HG03460 (cell line): ENCODE measurements at regions not wholly inside any gene's neighbourhood (a gene's known extent, or its start where the extent isn't known, plus 50 kb on each side); places are given as distances from the start of the nearest gene placed in this dataset.

ENCODE experiments used
- ATAC-seq: cut with Tn5 transposase; IDR thresholded peaks from one replicate; pipeline ENCODE4 v1.9.1; 2021; ENCODE audit not compliant: unreplicated experiment

- no peak for ATAC-seq
Observed at GRCh38 chr4:13260513-13260912, 223.6 kb downstream of the RAB28 start.

DNA sequence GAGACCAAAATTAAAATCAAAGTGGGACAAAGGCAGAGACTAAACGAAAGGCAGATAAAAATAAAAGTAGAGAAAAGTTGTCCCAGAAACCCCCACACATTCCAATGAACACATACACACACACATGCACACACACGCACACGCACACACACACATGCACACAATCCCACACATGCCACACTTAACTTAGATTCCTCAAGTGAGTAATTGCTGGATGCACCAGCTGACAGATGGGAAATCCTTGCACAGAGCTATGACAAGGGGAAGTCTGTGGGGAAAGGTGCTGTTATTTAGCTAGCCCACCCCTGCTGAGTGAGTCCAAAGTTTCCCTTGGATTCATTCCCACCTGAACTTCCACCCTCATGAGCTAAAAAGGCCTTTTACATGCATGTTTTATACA lies 233.9 kb downstream of the RAB28 start:
- no peak for ATAC-seq

- ATAC-seq = no peak
Observed at GRCh38 chr4:13248621-13249298, 235.4 kb downstream of the RAB28 start.

- no peak for ATAC-seq
Observed at GRCh38 chr4:13246107-13246506, 238.0 kb downstream of the RAB28 start.

- no peak for ATAC-seq
Observed at GRCh38 chr4:13244444-13244843, 239.7 kb downstream of the RAB28 start.

DNA sequence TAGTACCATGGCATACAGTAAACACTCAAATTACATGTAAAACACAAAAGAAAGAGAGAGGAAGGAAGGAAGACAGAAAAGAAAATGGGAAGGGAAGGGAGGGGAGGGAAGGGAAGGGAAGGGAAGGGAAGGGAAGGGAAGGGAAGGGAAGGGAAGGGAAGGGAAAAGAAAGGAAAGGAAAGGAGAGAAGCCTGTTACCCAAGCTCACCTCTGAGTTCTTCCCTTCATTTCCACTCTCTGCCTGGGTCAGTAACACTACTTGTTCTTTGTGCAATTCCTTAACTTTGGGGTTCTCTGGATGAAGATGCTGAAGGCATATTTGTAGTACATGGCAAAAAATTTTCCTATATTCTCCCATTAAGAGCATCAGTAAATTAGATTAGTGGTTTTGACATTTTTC lies 241.0 kb downstream of the RAB28 start:
- ATAC-seq = no peak

DNA sequence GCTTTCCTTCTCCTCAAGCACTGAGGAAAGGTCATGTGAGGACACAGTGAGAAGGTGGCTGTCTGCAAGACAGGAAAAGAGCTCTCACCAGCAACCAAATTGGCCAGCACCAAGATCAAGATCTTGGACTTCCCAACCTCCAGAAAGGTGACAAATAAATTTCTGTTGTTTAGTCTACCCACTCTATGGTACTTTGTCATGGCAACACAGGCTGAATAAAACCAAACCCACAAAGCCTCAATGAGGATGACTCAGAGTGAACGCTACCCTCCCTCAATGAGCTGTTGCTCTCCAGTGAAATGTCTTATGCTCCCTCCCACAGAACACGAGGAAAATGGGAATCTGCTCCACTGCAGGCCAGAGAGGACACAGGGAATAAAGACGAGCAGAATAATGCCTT lies 244.1 kb downstream of the RAB28 start:
- ATAC-seq = no peak

DNA sequence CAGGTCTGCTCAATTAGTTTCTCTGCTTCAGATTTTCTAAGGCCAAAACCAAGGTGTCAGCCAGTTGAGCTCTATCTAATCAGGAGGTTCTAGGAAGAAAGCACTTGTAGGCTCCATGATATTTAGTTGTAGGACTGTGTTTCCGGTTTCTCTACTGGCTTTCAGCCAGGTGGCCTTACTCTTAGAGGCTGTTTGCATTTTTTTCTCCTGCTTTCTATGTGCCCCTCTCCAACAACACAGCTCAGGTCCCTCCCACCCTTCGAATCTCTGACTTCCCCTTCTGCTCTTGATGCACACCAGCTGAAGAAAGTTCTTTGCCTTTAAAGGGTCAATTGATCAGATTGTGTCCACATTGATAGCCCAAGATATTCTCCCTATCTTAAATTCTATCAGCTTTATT lies 245.2 kb downstream of the RAB28 start:
- no peak for ATAC-seq

DNA sequence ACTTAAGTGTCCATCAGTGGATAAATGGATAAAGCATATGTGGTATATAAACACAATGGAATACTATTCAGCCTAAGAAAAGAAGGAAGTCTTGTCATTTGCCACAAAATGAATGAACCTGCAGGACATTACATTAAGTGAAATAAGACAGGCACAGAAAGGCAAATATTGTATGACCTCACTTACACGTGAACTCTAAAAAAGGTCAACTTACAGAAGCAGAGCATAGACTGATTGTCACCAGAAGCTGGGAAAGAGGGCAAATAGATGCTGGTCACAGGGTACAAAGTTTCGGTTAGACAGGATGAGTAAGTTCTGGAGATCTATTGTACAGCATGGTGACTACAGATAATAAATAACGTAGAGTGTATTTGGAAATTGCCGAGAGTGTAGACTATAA lies 247.7 kb downstream of the RAB28 start:
- no peak for ATAC-seq

DNA sequence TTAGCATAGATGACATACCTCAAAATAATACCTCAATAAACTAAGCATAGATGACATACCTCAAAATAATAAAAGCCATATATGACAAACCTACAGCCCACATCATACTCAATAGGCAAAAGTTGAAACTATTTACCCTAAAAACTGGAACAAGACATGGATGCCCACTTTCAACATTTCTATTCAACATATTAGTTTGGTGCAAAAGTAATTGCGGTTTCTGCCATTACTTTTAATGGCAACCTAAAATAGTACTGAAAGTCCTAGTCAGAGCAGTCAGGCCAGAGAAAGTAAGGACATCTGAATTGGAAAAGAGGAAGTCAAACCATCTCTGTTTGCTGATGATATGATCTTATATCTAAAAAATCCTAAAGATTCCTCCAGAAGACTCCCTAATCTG lies 250.4 kb downstream of the RAB28 start:
- ATAC-seq = no peak

DNA sequence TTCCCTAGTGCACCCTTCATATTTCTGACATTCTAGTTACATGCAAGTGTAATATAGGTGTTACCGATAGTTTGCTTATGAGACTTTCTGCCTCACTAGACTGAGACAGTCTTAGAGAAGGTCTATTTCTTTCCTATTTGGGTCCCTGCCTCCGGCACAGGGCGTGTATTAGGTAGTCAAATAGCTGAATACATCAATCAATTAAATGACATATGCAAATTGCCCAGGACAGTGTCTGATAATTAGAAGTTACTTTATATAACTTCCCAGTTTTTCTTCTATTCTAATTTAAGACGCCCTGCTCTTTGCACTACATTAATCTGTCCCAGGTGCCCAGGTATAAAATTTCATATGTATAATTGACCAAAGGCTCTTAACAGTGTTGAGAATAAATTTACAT lies 264.2 kb downstream of the RAB28 start:
- ATAC-seq = no peak

DNA sequence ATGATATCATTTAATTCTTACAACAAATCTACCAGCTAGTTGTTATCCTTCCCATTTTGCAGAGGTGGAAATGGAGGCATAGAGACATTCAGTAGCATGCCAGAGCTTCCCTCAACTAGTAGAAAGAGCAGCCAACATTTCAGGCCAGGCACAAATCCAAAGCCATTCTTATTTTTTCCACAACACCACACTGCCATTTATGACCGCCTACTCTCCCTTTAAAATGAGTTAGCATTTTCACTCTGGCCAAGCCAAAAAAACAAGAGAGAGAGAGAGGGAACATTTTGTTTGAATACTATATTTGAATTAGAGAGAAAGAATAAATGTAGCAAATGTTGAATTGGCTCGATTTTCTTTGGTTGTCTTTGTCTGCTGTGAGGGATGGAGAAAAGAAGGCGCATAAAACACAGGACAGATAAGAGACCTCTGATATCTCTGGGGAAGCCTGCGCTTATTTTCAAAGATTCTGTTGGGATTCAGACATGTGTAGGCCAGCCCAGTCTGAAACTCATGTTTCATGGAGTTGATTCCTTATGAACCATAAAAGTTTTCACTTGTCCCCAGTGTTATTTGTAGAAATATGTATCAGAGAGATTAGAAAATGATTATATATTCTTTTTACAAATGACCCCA lies 265.7 kb downstream of the RAB28 start:
- no peak for ATAC-seq

GRCh38 chr4:13215560-13215959 lies 268.6 kb downstream of the RAB28 start:
- ATAC-seq = no peak

- ATAC-seq = no peak
Observed at GRCh38 chr4:13212936-13213335, 271.2 kb downstream of the RAB28 start.

GRCh38 chr4:13209600-13209999 lies 274.5 kb downstream of the RAB28 start:
- ATAC-seq = no peak

DNA sequence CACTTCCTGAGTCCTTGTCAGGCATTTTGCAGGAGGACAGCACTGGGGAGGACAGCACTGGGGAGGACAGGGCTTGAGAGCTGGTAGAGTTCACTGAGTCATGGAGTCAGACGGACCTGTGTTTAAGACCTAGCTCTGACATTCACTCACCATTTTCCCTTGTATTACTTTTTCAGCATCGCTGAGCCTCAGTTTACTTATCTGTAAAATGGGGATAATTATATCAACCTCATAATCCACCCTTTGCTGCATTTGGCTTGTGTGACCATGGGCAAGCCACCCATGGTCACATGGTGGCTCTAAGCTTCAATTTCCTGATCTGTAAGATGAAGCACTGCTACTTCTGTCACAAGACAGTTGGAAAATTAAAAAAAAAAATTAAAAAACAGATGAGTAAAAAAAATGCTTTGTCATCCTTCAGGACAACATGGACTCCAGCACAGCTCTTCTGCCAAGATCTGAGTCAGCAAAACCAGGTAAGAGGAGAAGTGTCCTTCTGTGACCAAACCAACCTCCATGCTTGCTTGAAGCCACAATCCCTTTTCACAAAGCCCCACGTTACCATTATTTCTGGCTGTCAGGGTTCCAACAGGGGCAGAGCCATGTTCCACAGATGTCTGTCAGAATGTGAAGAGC lies 275.5 kb downstream of the RAB28 start:
- ATAC-seq = no peak

DNA sequence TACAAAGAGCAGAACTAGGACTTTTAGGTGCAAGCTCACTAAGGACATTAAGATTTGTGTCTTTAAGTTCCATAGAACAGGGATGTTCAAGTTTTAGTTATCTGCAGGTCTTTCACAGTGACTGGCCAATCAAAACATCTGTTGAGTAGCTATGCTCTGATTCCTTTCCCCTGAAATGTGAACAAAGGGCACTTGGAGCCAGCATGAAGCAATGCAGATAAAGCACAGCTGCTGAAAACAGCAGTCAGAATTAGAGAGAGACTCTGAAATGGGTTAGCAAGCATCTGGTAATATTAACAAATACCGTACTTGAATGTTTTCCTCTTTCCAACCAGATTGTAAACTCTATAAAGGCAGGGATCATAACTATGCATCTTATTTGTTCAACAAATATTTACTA lies 276.9 kb downstream of the RAB28 start:
- no peak for ATAC-seq

DNA sequence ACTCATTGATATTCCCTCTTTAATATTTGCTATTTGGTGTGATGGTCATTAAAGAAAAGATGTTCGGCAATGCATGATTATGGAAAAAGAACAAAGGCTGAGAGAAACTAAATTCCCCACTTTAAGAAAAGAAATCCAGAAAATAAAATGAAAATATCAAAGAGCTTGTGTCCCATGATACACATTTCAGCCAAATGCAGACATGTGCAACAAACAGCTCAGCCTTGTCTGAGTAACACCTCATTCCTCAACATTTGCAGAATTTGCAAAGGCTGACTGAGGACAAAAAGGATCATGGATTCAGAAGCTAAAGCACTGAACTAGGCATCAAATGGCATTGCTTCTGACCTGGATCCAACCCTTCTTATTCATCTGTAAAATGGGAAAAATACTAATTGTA lies 281.0 kb downstream of the RAB28 start:
- ATAC-seq = no peak

DNA sequence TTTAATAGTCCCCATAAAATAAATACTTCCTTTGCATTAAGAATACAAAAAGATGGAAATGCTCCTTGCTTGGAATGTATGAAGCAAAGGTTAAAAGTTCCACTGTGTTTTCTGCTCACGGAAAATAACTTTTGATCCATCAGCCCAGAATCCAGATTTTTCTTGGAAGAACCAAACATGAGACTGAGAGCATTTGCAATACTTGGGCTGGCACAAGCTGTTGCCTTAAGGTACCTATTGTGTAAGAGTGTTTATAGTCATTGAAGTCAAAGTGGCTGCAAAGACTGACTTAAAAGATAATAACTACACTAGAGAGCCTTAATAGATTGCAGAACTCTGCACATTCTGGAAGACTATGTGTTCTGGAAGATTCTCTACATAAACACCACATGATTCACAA lies 281.4 kb downstream of the RAB28 start:
- ATAC-seq = no peak

DNA sequence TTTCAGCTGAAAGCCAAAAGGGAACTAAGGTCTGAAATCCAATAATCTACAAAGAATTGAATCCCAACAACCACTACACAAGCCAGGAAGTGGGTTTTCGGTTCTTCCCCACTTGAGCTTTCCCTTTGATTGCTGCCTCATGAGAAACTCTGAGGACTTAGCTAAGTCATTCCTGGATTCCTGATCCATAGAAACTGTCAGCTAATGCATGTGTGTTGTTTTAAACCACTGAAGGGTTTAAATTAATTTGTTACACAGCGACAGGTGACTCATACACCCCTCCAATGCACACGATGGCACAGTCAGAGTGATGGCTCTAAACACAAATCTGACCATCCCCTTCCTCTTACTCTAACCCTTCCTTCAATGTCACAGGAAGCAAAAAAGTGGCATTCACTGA lies 282.9 kb downstream of the RAB28 start:
- no peak for ATAC-seq

DNA sequence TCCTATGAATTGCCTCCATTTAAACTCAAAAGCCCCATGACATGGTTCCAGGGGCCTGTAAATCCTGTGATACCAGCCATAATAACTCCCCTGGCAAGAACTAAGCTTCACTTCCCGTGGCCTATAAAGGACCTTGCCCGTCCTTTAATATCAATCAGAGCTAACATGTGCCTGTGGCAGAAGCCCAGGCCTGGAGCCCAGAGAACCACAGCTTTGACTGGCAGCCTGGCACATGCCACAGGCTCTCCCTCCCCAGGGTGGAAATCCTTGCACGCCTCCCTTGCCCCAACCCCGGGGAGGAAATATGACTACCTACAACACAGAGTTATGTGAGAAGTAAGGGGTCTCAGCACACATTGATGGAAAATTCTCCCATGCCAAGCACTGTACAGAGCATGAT lies 287.4 kb downstream of the RAB28 start:
- no peak for ATAC-seq

DNA sequence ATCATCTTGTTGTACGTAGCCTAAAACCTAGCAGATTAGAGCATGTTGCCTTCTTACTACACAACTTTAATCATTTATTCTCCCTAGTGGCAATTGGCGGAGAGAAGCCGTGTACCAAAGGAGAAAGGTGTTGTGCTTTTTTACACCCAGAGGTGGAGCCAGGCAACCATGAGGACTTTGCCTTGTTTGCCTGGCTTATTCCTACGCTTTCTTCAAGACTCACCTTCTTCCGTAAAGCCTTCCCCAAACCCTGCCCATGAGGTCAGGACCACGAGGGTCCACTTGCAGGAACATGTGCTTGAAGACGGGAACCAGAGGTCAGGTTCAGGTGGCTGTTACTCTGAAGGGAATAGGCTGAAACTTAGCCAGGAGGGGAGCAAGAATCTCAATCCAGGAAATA lies 290.5 kb downstream of the RAB28 start:
- ATAC-seq = no peak
